K562 (cell line): ENCODE measurements at regions not wholly inside any gene's neighbourhood (a gene's known extent, or its start where the extent isn't known, plus 50 kb on each side); places are given as distances from the start of the nearest gene placed in this dataset.

ENCODE experiments used
- ATAC-seq: fragments of 200-7000 bp; cut with Tn5 transposase; 3 replicates; pipeline ENCODE4 v1.9.1; 2020; ENCODE audit warnings: moderate library complexity
- BruUV-seq: library from RNA; stranded (reverse); fragments of 400-500 nt; replicated peaks from 2 replicates; lab custom pipeline; 2021; lab: Mats Ljungman, UMichigan
- CTCF ChIA-PET: fragments of 300-600 bp; formaldehyde crosslinking; extraction: SDS; loops from one replicate; lab custom pipeline; 2021; ENCODE audit warnings: low intra/inter-chr PET ratio; lab: Yijun Ruan, JAX
- POLR2A ChIA-PET: fragments of 300-600, 350-650 bp; sonication (Branson Sonifier 250); formaldehyde crosslinking; extraction: SDS; loops from one replicate; lab custom pipeline; 2021; ENCODE audit warnings: antibody characterized with exemption, inconsistent platforms; lab: Yijun Ruan, JAX
- DNase-seq, 4 experiments: peaks; one replicate each; pipeline versions ENCODE4 v3.0.0 to v3.0.0-alpha.2; 2011 to 2018; ENCODE audit warnings: low spot score in 3 of 4, mixed read lengths in 3 of 4; ENCODE audit errors: extremely low read depth in 1 of 4
- FAIRE-seq: peaks from 2 replicates; lab custom pipeline; 2011; peaks lifted over from hg19 to GRCh38; lab: Jason Lieb, UNC
- H2AFZ ChIP-seq: 2 replicates; pipeline ENCODE4 v1.6.0; 2011; ENCODE audit warnings: low read depth, low read length, control low read depth, inconsistent platforms
- H3K27ac ChIP-seq: fragments of 200-600 bp; 3 replicates; pipeline ENCODE4 v1.8.0; 2011; ENCODE audit warnings: low read depth, mild to moderate bottlenecking, control low read depth, inconsistent platforms, low read length, moderate library complexity, mixed read lengths; ENCODE audit errors: extremely low read depth
- H3K27me3 ChIP-seq, 2 experiments: fragments of 300-600 bp in 1 of 2; 2 replicates in 1 of 2; 3 replicates in 1 of 2; pipeline versions ENCODE4 v1.6.0 to v1.8.0; 2011; ENCODE audit warnings: inconsistent platforms in 2 of 2, low read length in 2 of 2, mild to moderate bottlenecking in 1 of 2, mixed read lengths in 1 of 2, moderate library complexity in 1 of 2; ENCODE audit not compliant: control insufficient read depth in 2 of 2, insufficient read depth in 2 of 2
- H3K36me3 ChIP-seq: fragments of 300-600 bp; 3 replicates; pipeline ENCODE4 v1.8.0; 2011; ENCODE audit warnings: mild to moderate bottlenecking, low read length, inconsistent platforms; ENCODE audit not compliant: control insufficient read depth, insufficient read depth
- H3K4me1 ChIP-seq, 2 experiments: fragments of 200-600 bp in 1 of 2; replicated peaks in 1 of 2; 2 replicates in 1 of 2; 3 replicates in 1 of 2; pipeline versions ENCODE4 v1.5.1 to v1.8.0; 2011; ENCODE audit warnings: inconsistent platforms in 2 of 2, low read length in 2 of 2, mild to moderate bottlenecking in 1 of 2, mixed read lengths in 1 of 2, moderate library complexity in 1 of 2; ENCODE audit not compliant: control insufficient read depth in 2 of 2, insufficient read depth in 2 of 2
- H3K4me2 ChIP-seq: 2 replicates; pipeline ENCODE4 v1.6.1; 2011; ENCODE audit warnings: low read length, control low read depth, inconsistent platforms, mixed read lengths; ENCODE audit not compliant: insufficient read depth
- H3K4me3 ChIP-seq: fragments of 200-600 bp; sonication (generic), shearing (Covaris generic); 2 replicates; pipeline ENCODE4 v1.5.1; 2016; ENCODE audit warnings: control low read depth, inconsistent platforms
- H3K79me2 ChIP-seq: fragments of 200-600 bp; 3 replicates; pipeline ENCODE4 v1.8.0; 2011; ENCODE audit warnings: low read length, inconsistent platforms; ENCODE audit not compliant: control insufficient read depth, insufficient read depth
- H3K9ac ChIP-seq, 2 experiments: 2 replicates each; pipeline versions ENCODE4 v1.6.0 to v1.6.1; 2011; ENCODE audit warnings: low read depth in 2 of 2, low read length in 2 of 2, control low read depth in 1 of 2, inconsistent platforms in 1 of 2, mild to moderate bottlenecking in 1 of 2, mixed read lengths in 1 of 2; ENCODE audit not compliant: insufficient read depth in 1 of 2
- H3K9me1 ChIP-seq: one replicate; pipeline ENCODE4 v1.6.0; 2011; ENCODE audit warnings: inconsistent platforms, mild to moderate bottlenecking, low read length, moderate library complexity; ENCODE audit not compliant: control insufficient read depth, insufficient read depth
- H3K9me3 ChIP-seq: replicated peaks from 2 replicates; pipeline ENCODE4 v1.5.1; 2011; ENCODE audit warnings: low read depth, low read length, inconsistent platforms; ENCODE audit not compliant: control insufficient read depth, insufficient read depth
- H4K20me1 ChIP-seq: replicated peaks from 2 replicates; pipeline ENCODE4 v1.6.1; 2011; ENCODE audit warnings: low read length, inconsistent platforms, mixed read lengths; ENCODE audit not compliant: control insufficient read depth, insufficient read depth
- ARHGAP35 ChIP-seq: fragments of 450-650 bp; IDR thresholded peaks from 2 replicates; pipeline ENCODE4 v1.6.1; 2018; ENCODE audit not compliant: partially characterized antibody
- ARNT ChIP-seq, 2 experiments: fragments of 450-650 bp; IDR thresholded peaks; 2 replicates each; pipeline ENCODE4 v1.6.1; 2016; ENCODE audit warnings: mild to moderate bottlenecking in 1 of 2
- CHD1 ChIP-seq: fragments of 200-600 bp; sonication (generic); IDR thresholded peaks from one replicate; pipeline ENCODE4 v1.6.1; 2012; ENCODE audit warnings: mild to moderate bottlenecking, moderate library complexity, low read length, inconsistent platforms
- ETS2 ChIP-seq: IDR thresholded peaks from 2 replicates; pipeline ENCODE4 v1.6.1; 2016; ENCODE audit warnings: borderline replicate concordance, missing genetic modification characterization, mild to moderate bottlenecking, moderate library complexity, missing compliant biosample characterization; ENCODE audit not compliant: poor library complexity, severe bottlenecking
- HLTF ChIP-seq: fragments of 450-650 bp; IDR thresholded peaks from 2 replicates; pipeline ENCODE4 v1.6.1; 2016
- HSF4 ChIP-seq: fragments of 250-450 bp; sonication (Bioruptor Pico); IDR thresholded peaks from 2 replicates; pipeline ENCODE4 v2.1.2; 2022; ENCODE audit warnings: mild to moderate bottlenecking, moderate library complexity, borderline replicate concordance
- MAFG ChIP-seq: fragments of 450-650 bp; conservative IDR thresholded peaks from 2 replicates; pipeline ENCODE4 v1.6.1; 2016; ENCODE audit warnings: missing genetic modification characterization, missing compliant biosample characterization
- PCBP1 ChIP-seq: fragments of 200-400 bp; formaldehyde crosslinking; IDR thresholded peaks from 2 replicates; pipeline ENCODE4 v1.6.1; 2018; ENCODE audit warnings: mild to moderate bottlenecking, low read depth, low read length; ENCODE audit not compliant: poor library complexity, severe bottlenecking
- SIX5 ChIP-seq, 2 experiments: IDR thresholded peaks; 2 replicates each; pipeline ENCODE4 v1.6.1; 2011; ENCODE audit warnings: low read length in 2 of 2, borderline replicate concordance in 1 of 2, low read depth in 1 of 2, mild to moderate bottlenecking in 1 of 2, moderate library complexity in 1 of 2; ENCODE audit not compliant: insufficient read depth in 1 of 2
- SMAD4 ChIP-seq: fragments of 250-450 bp; sonication (Bioruptor Pico); conservative IDR thresholded peaks from 2 replicates; pipeline ENCODE4 v1.8.0; 2021; ENCODE audit warnings: inconsistent platforms, mild to moderate bottlenecking, moderate library complexity
- SRSF7 ChIP-seq: fragments of 200-400 bp; formaldehyde crosslinking; optimal IDR thresholded peaks from 2 replicates; pipeline ENCODE3; 2017; ENCODE audit warnings: mild to moderate bottlenecking, low read depth, low read length
- ZFP30 ChIP-seq: fragments of 250-450 bp; sonication (Bioruptor Pico); IDR thresholded peaks from 2 replicates; pipeline ENCODE4 v1.8.0; 2022; ENCODE audit warnings: moderate library complexity, mild to moderate bottlenecking, inconsistent platforms, borderline replicate concordance
- WGBS: fragments of 100-300 bp; shearing (Covaris generic); methylation state at CpG from one replicate; pipeline ENCODE4 v1.1.6; 2016; ENCODE audit warnings: low coverage, mixed read lengths; ENCODE audit not compliant: insufficient coverage; ENCODE audit errors: missing lambda C conversion rate; 5-methylcytosine and 5-hydroxymethylcytosine counted together
- in situ Hi-C: fragments of 300-500 bp; cut with MboI; formaldehyde crosslinking; loops from 4 replicates; pipeline ENCODE4 v1.15.0; 2018; ENCODE audit warnings: inconsistent platforms, mixed read lengths
- intact Hi-C: fragments of 100-400 bp; cut with micrococcal nuclease; formaldehyde crosslinking; loops from 2 replicates; pipeline ENCODE4 v1.14.2; 2022

DNA sequence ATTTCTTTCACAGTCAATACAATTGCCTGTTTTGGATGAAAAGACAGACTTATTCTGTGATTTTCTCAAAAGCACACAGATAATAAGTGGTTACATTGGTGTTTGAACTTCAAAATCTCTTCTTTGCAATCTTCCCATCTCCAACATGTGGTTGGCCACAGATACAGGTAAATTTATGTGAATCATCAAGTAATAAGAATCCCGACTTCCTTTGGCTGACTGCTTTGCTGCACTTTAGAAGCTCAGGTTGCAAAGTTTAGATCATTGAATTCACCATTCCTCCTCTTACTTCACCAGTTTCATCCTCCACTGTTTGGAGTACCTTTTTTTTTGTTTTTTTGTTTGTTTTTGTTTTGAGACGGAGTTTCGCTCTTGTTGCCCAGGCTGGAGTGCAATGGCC is 56.5 kb upstream of the ADRB2 start:
- 6% methylated on average over 3 of the region's 3 CpGs for WGBS
- Histone ChIP-seq H4K20me1 (no peaks in the 10 kb centered on the region), H3K9me1 (no peaks in the 10 kb centered on the region), H3K9ac (no peak overlapping the region), H3K4me1 (no peaks in the 10 kb centered on the region), H3K27ac (no peak overlapping the region), H3K4me3 (no peak overlapping the region), H3K4me2 (no peak overlapping the region), H3K9me3 (no peaks in the 10 kb centered on the region), H3K27me3 (peaks cover 3 to 8% of the 10 kb centered on the region in 2 experiments; a peak in 2 of 5 replicates), H2AFZ (no peak overlapping the region), H3K36me3 (no peaks in the 10 kb centered on the region), H3K79me2 (no peaks in the 10 kb centered on the region)
- intact Hi-C loops (no loop called here), in situ Hi-C loops (no loop called here)
- DNase-seq: no peak
- no TSS peak for BruUV-seq
- TF ChIP-seq ARNT (IDR thresholded peaks at IDR 0.05): no peak
- POLR2A ChIA-PET: interaction anchor here (0.7 to 1.4 kb wide), 2 partner anchors 9 to 23 kb away, joined by 3 read pairs; no protein-coding TSS in a partner anchor
- CTCF ChIA-PET: no interaction called here
- no peak for FAIRE-seq
- no peak for ATAC-seq

DNA sequence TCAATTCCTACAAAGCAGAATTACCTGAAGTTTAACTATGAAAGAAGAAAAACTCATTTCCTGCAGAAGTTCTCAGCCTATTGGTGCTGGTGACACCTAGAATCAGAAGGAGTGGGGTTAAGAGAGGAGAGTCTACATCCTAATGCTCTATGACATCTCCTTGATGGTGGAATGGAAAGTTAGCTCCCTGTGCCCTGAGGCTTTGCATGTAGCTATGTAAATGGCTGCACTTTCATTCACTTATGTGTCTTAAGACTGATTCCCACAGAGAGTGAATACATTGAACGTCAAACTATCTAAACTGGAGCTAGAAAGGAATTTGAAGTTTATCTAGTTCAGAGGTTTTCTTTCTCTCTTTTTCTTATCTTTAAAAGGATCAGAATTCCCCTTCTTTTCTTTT is 52.1 kb upstream of the ADRB2 start:
- FAIRE-seq: no peak
- CTCF ChIA-PET: no interaction called here

More for the DNA sequence above, 52.1 kb upstream of the ADRB2 start:
- Histone ChIP-seq H3K4me2 (no peak overlapping the region), H3K9me1 (no peaks in the 10 kb centered on the region), H3K9ac (no peak overlapping the region), H4K20me1 (no peaks in the 10 kb centered on the region; the same call in 1 of the 2 replicates), H3K9me3 (no peaks in the 10 kb centered on the region), H3K79me2 (no peaks in the 10 kb centered on the region), H2AFZ (no peak overlapping the region), H3K27me3 (peaks cover 3 to 13% of the 10 kb centered on the region in 2 experiments; a peak in 2 of 5 replicates), H3K4me3 (no peak overlapping the region), H3K36me3 (no peaks in the 10 kb centered on the region), H3K4me1 (no peaks in the 10 kb centered on the region), H3K27ac (no peak overlapping the region)
- no peak for DNase-seq
- in situ Hi-C loops: no loop called here
- 0% methylated on average over 1 of the region's 1 CpG for WGBS
- POLR2A ChIA-PET: no interaction called here
- BruUV-seq: no TSS peak
- no peak for ATAC-seq
- intact Hi-C loops: no loop called here
- TF ChIP-seq HLTF: no peak
- TF ChIP-seq SMAD4: no peak
- TF ChIP-seq PCBP1: no peak
- TF ChIP-seq CHD1: no peak
- TF ChIP-seq ARHGAP35: no peak
- TF ChIP-seq HSF4 (CRISPR knock-in tag): no peak
- no peak for TF ChIP-seq MAFG
- no peak for TF ChIP-seq ETS2
- TF ChIP-seq SRSF7: no peak
- no peak for TF ChIP-seq SIX5 (IDR thresholded peaks at IDR 0.05; ENCODE audit: borderline replicate concordance in 1 of 2, insufficient read depth in 1 of 2, low read depth in 1 of 2, low read length in 2 of 2)
- no peak for TF ChIP-seq ZFP30 (CRISPR knock-in tag)
